GM23248 (cell line): ENCODE measurements at regions not wholly inside any gene's neighbourhood (a gene's known extent, or its start where the extent isn't known, plus 50 kb on each side); places are given as distances from the start of the nearest gene placed in this dataset.
"Not testable (repeated sequence)": the region's sequence is repeated elsewhere in the genome, so short reads cannot be mapped to it uniquely, and the experiment has no call there.

ENCODE experiments used
- DNase-seq: peaks from one replicate; pipeline ENCODE4 v3.0.0-alpha.2; 2015
- H2AFZ ChIP-seq: fragments of 200-600 bp; sonication (generic); 2 replicates; pipeline ENCODE4 v1.6.1; 2016; ENCODE audit warnings: antibody characterized with exemption
- H3F3A ChIP-seq: fragments of 200-600 bp; sonication (generic); 2 replicates; pipeline ENCODE4 v1.6.1; 2016; ENCODE audit warnings: mild to moderate bottlenecking, antibody characterized with exemption, mixed run types; ENCODE audit not compliant: insufficient read depth
- H3K27ac ChIP-seq: fragments of 200-600 bp; sonication (generic); 2 replicates; pipeline ENCODE4 v1.5.1; 2016; ENCODE audit warnings: mild to moderate bottlenecking
- H3K27me3 ChIP-seq: fragments of 200-600 bp; sonication (generic); replicated peaks from 2 replicates; pipeline ENCODE4 v1.6.1; 2016; ENCODE audit warnings: mild to moderate bottlenecking; ENCODE audit not compliant: insufficient read depth
- H3K36me3 ChIP-seq: fragments of 200-600 bp; sonication (generic); 2 replicates; pipeline ENCODE4 v1.6.1; 2016; ENCODE audit warnings: low read depth, mild to moderate bottlenecking
- H3K4me1 ChIP-seq: fragments of 200-600 bp; sonication (generic); 2 replicates; pipeline ENCODE4 v1.6.1; 2016; ENCODE audit warnings: mild to moderate bottlenecking; ENCODE audit not compliant: insufficient read depth
- H3K4me2 ChIP-seq: fragments of 200-600 bp; sonication (generic); one replicate; pipeline ENCODE4 v1.6.1; 2016; ENCODE audit warnings: mild to moderate bottlenecking; ENCODE audit not compliant: unreplicated experiment
- H3K4me3 ChIP-seq: fragments of 200-600 bp; sonication (generic); 2 replicates; pipeline ENCODE4 v1.5.1; 2016; ENCODE audit warnings: mild to moderate bottlenecking
- H3K79me2 ChIP-seq: fragments of 200-600 bp; sonication (generic); 2 replicates; pipeline ENCODE4 v1.6.1; 2016; ENCODE audit warnings: mild to moderate bottlenecking; ENCODE audit not compliant: insufficient read depth
- H3K9ac ChIP-seq: fragments of 200-600 bp; sonication (generic); 2 replicates; pipeline ENCODE4 v1.6.1; 2016; ENCODE audit warnings: mild to moderate bottlenecking
- H3K9me2 ChIP-seq: fragments of 200-600 bp; sonication (generic); 2 replicates; pipeline ENCODE4 v1.6.1; 2016; ENCODE audit warnings: mixed run types, mild to moderate bottlenecking, moderate library complexity; ENCODE audit not compliant: insufficient read depth
- H3K9me3 ChIP-seq: fragments of 200-600 bp; sonication (generic); one replicate; pipeline ENCODE4 v1.6.1; 2017; ENCODE audit warnings: low read depth
- H4K20me1 ChIP-seq: fragments of 200-600 bp; sonication (generic); 2 replicates; pipeline ENCODE4 v1.6.0; 2016; ENCODE audit not compliant: insufficient read depth
- EZH2 ChIP-seq: fragments of 200-600 bp; sonication (generic); IDR thresholded peaks from 2 replicates; pipeline ENCODE4 v1.6.1; 2018; ENCODE audit warnings: antibody characterized with exemption, mild to moderate bottlenecking; ENCODE audit not compliant: insufficient read depth, poor library complexity, severe bottlenecking
- EZH2phosphoT487 ChIP-seq: fragments of 200-600 bp; sonication (generic); IDR thresholded peaks from 2 replicates; pipeline ENCODE4 v1.6.1; 2018; ENCODE audit warnings: antibody characterized with exemption, moderate library complexity, mild to moderate bottlenecking, low read depth; ENCODE audit not compliant: insufficient read depth
- WGBS, 2 experiments: methylation state at CpG; one replicate each; pipeline ENCODE4 v1.1.6; 2015 to 2017; ENCODE audit warnings: low lambda C conversion rate in 2 of 2, low coverage in 1 of 2; ENCODE audit errors: missing lambda C conversion rate in 2 of 2; 5-methylcytosine and 5-hydroxymethylcytosine counted together
- in situ Hi-C: fragments of 300-500 bp; cut with MboI; formaldehyde crosslinking; loops from 2 replicates; pipeline ENCODE4 v1.15.0; 2020

GRCh38 chr20:16864963-16865362 lies 116.8 kb downstream of the OTOR start:
- H3K4me3 ChIP-seq = no peak overlapping the region
- peak; percentile 26 for DNase-seq
- no peak overlapping the region for H2AFZ ChIP-seq
- H3K27ac ChIP-seq = peak overlapping the region; percentile 27
- H3K36me3 ChIP-seq = no peaks in the 10 kb centered on the region
- TF ChIP-seq EZH2 = no peak
- no peak for TF ChIP-seq EZH2phosphoT487
- no peaks in the 10 kb centered on the region for H3K27me3 ChIP-seq
- peaks cover 14% of the 10 kb centered on the region; the same call in 1 of the 2 replicates for H3K4me1 ChIP-seq
- no peaks in the 10 kb centered on the region for H4K20me1 ChIP-seq
- H3K9ac ChIP-seq = no peak overlapping the region
- in situ Hi-C loops = no loop called here
- H3K4me2 ChIP-seq = no peak overlapping the region
- no peaks in the 10 kb centered on the region for H3K9me2 ChIP-seq
- no peaks in the 10 kb centered on the region for H3K79me2 ChIP-seq
- H3F3A ChIP-seq = 0 out of 2 replicates have a peak, but pooled peaks cover 4% of the 10 kb centered on the region
- H3K9me3 ChIP-seq = no peaks in the 10 kb centered on the region
- 0 to 13% methylated on average over 1 of the region's 1 CpG for WGBS, 2 experiments

- 17 to 25% methylated on average over 2 of the region's 2 CpGs for WGBS, 2 experiments
- Histone ChIP-seq H3K4me1 (peaks cover 14% of the 10 kb centered on the region; the same call in 1 of the 2 replicates), H3K9ac (no peak overlapping the region), H3K27ac (no peak overlapping the region), H3K9me3 (no peaks in the 10 kb centered on the region), H3K27me3 (no peaks in the 10 kb centered on the region), H3K4me3 (no peak overlapping the region), H2AFZ (no peak overlapping the region), H4K20me1 (no peaks in the 10 kb centered on the region), H3F3A (0 out of 2 replicates have a peak, but pooled peaks cover 4% of the 10 kb centered on the region), H3K4me2 (no peak overlapping the region), H3K9me2 (no peaks in the 10 kb centered on the region), H3K79me2 (no peaks in the 10 kb centered on the region), H3K36me3 (no peaks in the 10 kb centered on the region)
- in situ Hi-C loops = no loop called here
- no peak for DNase-seq
- TF ChIP-seq EZH2 (no peak), EZH2phosphoT487 (no peak)
Observed at GRCh38 chr20:16865406-16865805, 117.2 kb downstream of the OTOR start.

GRCh38 chr20:16873124-16873523 lies 125.0 kb downstream of the OTOR start:
- WGBS, 2 experiments = 50 to 61% methylated on average over 4 of the region's 4 CpGs
- H2AFZ ChIP-seq, in situ Hi-C loops, H3F3A ChIP-seq, H3K4me3 ChIP-seq, H3K4me2 ChIP-seq, DNase-seq, H3K79me2 ChIP-seq, H3K36me3 ChIP-seq, H4K20me1 ChIP-seq, H3K4me1 ChIP-seq, H3K27me3 ChIP-seq, H3K27ac ChIP-seq, H3K9ac ChIP-seq, H3K9me2 ChIP-seq, H3K9me3 ChIP-seq: not testable (repeated sequence)

GRCh38 chr20:16877053-16877554 lies 128.9 kb downstream of the OTOR start:
- H3K79me2 ChIP-seq = no peaks in the 10 kb centered on the region
- H3K27me3 ChIP-seq = 0 out of 2 replicates have a peak, but pooled peaks cover 3% of the 10 kb centered on the region
- WGBS, 2 experiments = 6% methylated on average over 2 of the region's 2 CpGs
- no peak overlapping the region for H2AFZ ChIP-seq
- TF ChIP-seq EZH2 (no peak), EZH2phosphoT487 (no peak)
- no peaks in the 10 kb centered on the region for H3K9me2 ChIP-seq
- H3K4me2 ChIP-seq = no peak overlapping the region
- no peaks in the 10 kb centered on the region for H3K9me3 ChIP-seq
- no peaks in the 10 kb centered on the region for H3K4me1 ChIP-seq
- DNase-seq = no peak
- H3K9ac ChIP-seq = no peak overlapping the region
- no peaks in the 10 kb centered on the region for H3F3A ChIP-seq
- no peak overlapping the region for H3K27ac ChIP-seq
- H3K36me3 ChIP-seq = no peaks in the 10 kb centered on the region
- H4K20me1 ChIP-seq = no peaks in the 10 kb centered on the region
- in situ Hi-C loops = no loop called here
- no peak overlapping the region for H3K4me3 ChIP-seq

GRCh38 chr20:16885746-16886145 lies 137.6 kb downstream of the OTOR start:
- no peak overlapping the region for H3K9ac ChIP-seq
- TF ChIP-seq EZH2phosphoT487 = no peak
- no peak for TF ChIP-seq EZH2
- H3K4me3 ChIP-seq = no peak overlapping the region
- H4K20me1 ChIP-seq = no peaks in the 10 kb centered on the region
- no peaks in the 10 kb centered on the region for H3K9me2 ChIP-seq
- no peaks in the 10 kb centered on the region for H3K4me1 ChIP-seq
- H3K9me3 ChIP-seq = no peaks in the 10 kb centered on the region
- no peak overlapping the region for H2AFZ ChIP-seq
- no peaks in the 10 kb centered on the region for H3K79me2 ChIP-seq
- no peak overlapping the region for H3K4me2 ChIP-seq
- no peaks in the 10 kb centered on the region for H3K36me3 ChIP-seq
- no peaks in the 10 kb centered on the region for H3K27me3 ChIP-seq
- H3K27ac ChIP-seq = no peak overlapping the region
- DNase-seq = no peak
- in situ Hi-C loops = no loop called here
- H3F3A ChIP-seq = no peaks in the 10 kb centered on the region
